Uterus (tissue), 3 donors: ENCODE measurements at regions not wholly inside any gene's neighbourhood (a gene's known extent, or its start where the extent isn't known, plus 50 kb on each side); places are given as distances from the start of the nearest gene placed in this dataset.

ENCODE experiments used
- DNase-seq, 2 donors: peaks; one replicate each; pipeline ENCODE4 v3.0.0-alpha.2; 2019 to 2020
- H3K27ac ChIP-seq, 2 donors: fragments of 200-600 bp; sonication (generic); 1 replicate in 1 of 2; 2 replicates in 1 of 2; pipeline ENCODE4 v1.5.1; 2016 to 2018
- H3K27me3 ChIP-seq, 2 donors: fragments of 200-600 bp; sonication (generic); one replicate each; pipeline ENCODE4 v1.5.1; 2018 to 2019; ENCODE audit warnings: control low read depth in 1 of 2
- H3K36me3 ChIP-seq, 2 donors: fragments of 200-600 bp; sonication (generic); one replicate each; pipeline ENCODE4 v1.5.1; 2019; ENCODE audit warnings: control low read depth in 1 of 2
- H3K4me1 ChIP-seq, 2 donors: fragments of 200-600 bp; sonication (generic); one replicate each; pipeline ENCODE4 v1.5.1; 2018 to 2019; ENCODE audit warnings: control low read depth in 1 of 2
- H3K4me3 ChIP-seq, 2 donors: fragments of 200-600 bp; sonication (generic); 1 replicate in 1 of 2; 2 replicates in 1 of 2; pipeline ENCODE4 v1.5.1; 2018 to 2019; ENCODE audit warnings: mild to moderate bottlenecking in 1 of 2
- H3K9me3 ChIP-seq, 2 donors: fragments of 200-600 bp; sonication (generic); one replicate each; pipeline ENCODE4 v1.5.1; 2019; ENCODE audit warnings: control low read depth in 1 of 2
- CTCF ChIP-seq, 4 experiments: fragments of 200-600 bp in 2 of 4; fragments of 450-650 bp in 2 of 4; sonication (generic) in 2 of 4; IDR thresholded peaks; one replicate each; pipeline ENCODE4 v1.5.1; 2016 to 2019; ENCODE audit warnings: antibody characterized with exemption in 4 of 4, mild to moderate bottlenecking in 2 of 4, moderate library complexity in 1 of 4
- POLR2A ChIP-seq, 2 donors: fragments of 450-650 bp; IDR thresholded peaks; one replicate each; pipeline ENCODE4 v1.6.1; 2016; ENCODE audit warnings: antibody characterized with exemption in 2 of 2, mild to moderate bottlenecking in 1 of 2, moderate library complexity in 1 of 2
- intact Hi-C: fragments of 100-400 bp; cut with DNase I; formaldehyde crosslinking; loops from one replicate; pipeline ENCODE4 v1.15.1; 2023; ENCODE audit warnings: low total_unique reads
- donor health status: DM: yes; HTN: yes; CAD: no.

- DNase-seq, result no peak
- H3K9me3 ChIP-seq, result no peaks in the 10 kb centered on the region
- intact Hi-C loops, result no loop called here
- H3K4me3 ChIP-seq, result no peak overlapping the region
- H3K4me1 ChIP-seq, result no peaks in the 10 kb centered on the region
- no peak overlapping the region for H3K27ac ChIP-seq
- TF ChIP-seq POLR2A (IDR thresholded peaks at IDR 0.05) (no peak), CTCF (IDR thresholded peaks at IDR 0.05) (no peak)
- H3K27me3 ChIP-seq, result no peaks in the 10 kb centered on the region
- no peaks in the 10 kb centered on the region for H3K36me3 ChIP-seq
These were observed 173.1 kb downstream of the DTWD1 start for GRCh38 chr15:49793943-49794342.

- H3K27me3 ChIP-seq, result no peaks in the 10 kb centered on the region
- no peaks in the 10 kb centered on the region for H3K4me1 ChIP-seq
- no peak for DNase-seq
- TF ChIP-seq CTCF (IDR thresholded peaks at IDR 0.05) (no peak), POLR2A (IDR thresholded peaks at IDR 0.05) (no peak)
- intact Hi-C loops, result no loop called here
- no peaks in the 10 kb centered on the region for H3K9me3 ChIP-seq
- H3K27ac ChIP-seq, result peak overlapping the region in 1 of 2 donors; percentile 41
- H3K4me3 ChIP-seq, result no peak overlapping the region
- no peaks in the 10 kb centered on the region for H3K36me3 ChIP-seq
These were observed 180.9 kb downstream of the DTWD1 start for GRCh38 chr15:49801796-49802195.
